ENCODE measurements at regions not wholly inside any gene's neighbourhood (a gene's known extent, or its start where the extent isn't known, plus 50 kb on each side); places are given as distances from the start of the nearest gene placed in this dataset.

DNA sequence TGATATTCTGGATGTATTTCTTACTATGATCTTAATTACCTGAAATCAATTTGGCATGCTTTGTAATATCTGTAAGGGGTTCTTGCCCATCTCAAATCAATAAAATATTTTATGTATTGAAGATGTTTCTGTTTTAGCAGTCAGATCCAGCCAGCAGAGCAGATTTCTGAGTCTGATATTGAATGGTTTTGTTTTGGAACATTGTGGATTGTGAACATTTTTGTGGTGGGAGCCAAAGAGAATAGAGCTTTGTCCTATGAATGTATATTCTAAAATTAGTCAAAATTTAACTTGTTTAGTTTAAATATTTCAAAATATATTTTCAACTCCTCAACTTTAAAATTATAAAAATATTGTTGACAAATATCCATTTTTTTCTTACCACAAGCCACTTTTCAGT, 197.0 kb downstream of the UBE2E3 start:
- Histone ChIP-seq H3K4me3 (replicated peaks in 1 of 3; ENCODE audit: insufficient read depth in 1 of 3, low read depth in 2 of 3, low read length in 3 of 3) (no peak overlapping the region), H4K20me1 (ENCODE audit: insufficient read depth, low read length) (no peaks in the 10 kb centered on the region), H3K27me3 (ENCODE audit: control insufficient read depth in 1 of 2, insufficient read depth in 2 of 2, low read length in 2 of 2) (no peaks in the 10 kb centered on the region), H3K79me2 (ENCODE audit: insufficient read depth, low read length) (no peaks in the 10 kb centered on the region), H2AFZ (ENCODE audit: low read length) (no peak overlapping the region), H3K9ac (ENCODE audit: insufficient read depth, low read depth, low read length) (no peak overlapping the region), H3K27ac (ENCODE audit: extremely low read length, insufficient read depth, low read length) (no peak overlapping the region), H3K36me3 (replicated peaks in 1 of 2; ENCODE audit: control insufficient read depth in 1 of 2, insufficient read depth in 2 of 2, low read length in 2 of 2) (no peaks in the 10 kb centered on the region), H3K9me3 (ENCODE audit: low read length) (no peaks in the 10 kb centered on the region), H3K4me2 (ENCODE audit: low read depth, low read length) (no peak overlapping the region), H3K4me1 (ENCODE audit: insufficient read depth, low read length) (no peaks in the 10 kb centered on the region)
- intact Hi-C loops (cut with micrococcal nuclease; ENCODE audit: unreplicated experiment) = no loop called here
- FAIRE-seq = no peak
- POLR2A ChIA-PET = no interaction called here
- CTCF ChIA-PET (ENCODE audit: low intra/inter-chr PET ratio, low total read pairs) = no interaction called here
- TF ChIP-seq HDAC2 (CRISPR knock-in tag; IDR thresholded peaks at IDR 0.05) = no peak
- TF ChIP-seq MXD4 (CRISPR knock-in tag; IDR thresholded peaks at IDR 0.05) = no peak
- no peak for TF ChIP-seq ZNF550 (CRISPR knock-in tag; IDR thresholded peaks at IDR 0.05; ENCODE audit: borderline replicate concordance)
- no peak for TF ChIP-seq ZNF569 (CRISPR knock-in tag; IDR thresholded peaks at IDR 0.05; ENCODE audit: borderline replicate concordance)
- TF ChIP-seq ZEB1 (IDR thresholded peaks at IDR 0.05; ENCODE audit: insufficient replicate concordance, low read depth) = no peak
- no peak for TF ChIP-seq ZNF451 (CRISPR knock-in tag; IDR thresholded peaks at IDR 0.05)
- ATAC-seq = no peak
- in situ Hi-C loops (cut with HindIII; ENCODE audit: extremely low pct_ligation_motif_present, low pct_unique_long_range_greater_than_20kb) = no loop called here
- BruUV-seq (replicated peaks) = no TSS peak
- DNase-seq (ENCODE audit: low spot score) = no peak

DNA sequence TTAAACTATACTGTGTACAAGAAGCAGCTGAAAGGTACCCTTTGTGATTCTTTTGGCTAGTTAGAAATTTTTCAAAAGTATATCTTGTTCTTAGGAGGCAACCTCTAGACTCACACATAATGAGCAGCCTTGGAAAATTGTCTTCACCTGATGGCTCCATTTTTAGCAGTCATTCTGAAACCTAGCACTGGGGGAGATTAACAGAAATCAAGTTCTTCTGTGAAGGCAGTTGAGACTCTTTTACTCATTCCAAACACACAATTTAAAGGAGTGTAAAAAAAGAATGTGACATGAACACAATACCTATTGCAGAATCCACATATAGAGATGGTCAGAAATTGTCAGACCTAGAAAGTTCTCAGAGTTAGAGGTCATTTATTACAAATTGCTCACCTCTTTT, 197.7 kb downstream of the UBE2E3 start:
- ChIA-PET POLR2A (no interaction called here), CTCF (ENCODE audit: low intra/inter-chr PET ratio, low total read pairs) (interaction anchor here (1.3 kb wide), 1 partner anchor 289 kb away, joined by 6 read pairs; no protein-coding TSS in a partner anchor)
- Histone ChIP-seq H3K79me2 (ENCODE audit: insufficient read depth, low read length) (no peaks in the 10 kb centered on the region), H3K27ac (ENCODE audit: extremely low read length, insufficient read depth, low read length) (no peak overlapping the region), H3K4me2 (ENCODE audit: low read depth, low read length) (no peak overlapping the region), H3K36me3 (replicated peaks in 1 of 2; ENCODE audit: control insufficient read depth in 1 of 2, insufficient read depth in 2 of 2, low read length in 2 of 2) (no peaks in the 10 kb centered on the region), H4K20me1 (ENCODE audit: insufficient read depth, low read length) (no peaks in the 10 kb centered on the region), H2AFZ (ENCODE audit: low read length) (no peak overlapping the region), H3K9me3 (ENCODE audit: low read length) (no peaks in the 10 kb centered on the region), H3K4me3 (replicated peaks in 1 of 3; ENCODE audit: insufficient read depth in 1 of 3, low read depth in 2 of 3, low read length in 3 of 3) (no peak overlapping the region), H3K27me3 (ENCODE audit: control insufficient read depth in 1 of 2, insufficient read depth in 2 of 2, low read length in 2 of 2) (no peaks in the 10 kb centered on the region), H3K4me1 (ENCODE audit: insufficient read depth, low read length) (no peaks in the 10 kb centered on the region), H3K9ac (ENCODE audit: insufficient read depth, low read depth, low read length) (no peak overlapping the region)
- no peak for TF ChIP-seq RFXAP (CRISPR knock-in tag; IDR thresholded peaks at IDR 0.05; ENCODE audit: borderline replicate concordance)
- no peak for TF ChIP-seq ZNF431 (CRISPR knock-in tag; IDR thresholded peaks at IDR 0.05; ENCODE audit: borderline replicate concordance, low read depth)
- TF ChIP-seq, protein P1, sequence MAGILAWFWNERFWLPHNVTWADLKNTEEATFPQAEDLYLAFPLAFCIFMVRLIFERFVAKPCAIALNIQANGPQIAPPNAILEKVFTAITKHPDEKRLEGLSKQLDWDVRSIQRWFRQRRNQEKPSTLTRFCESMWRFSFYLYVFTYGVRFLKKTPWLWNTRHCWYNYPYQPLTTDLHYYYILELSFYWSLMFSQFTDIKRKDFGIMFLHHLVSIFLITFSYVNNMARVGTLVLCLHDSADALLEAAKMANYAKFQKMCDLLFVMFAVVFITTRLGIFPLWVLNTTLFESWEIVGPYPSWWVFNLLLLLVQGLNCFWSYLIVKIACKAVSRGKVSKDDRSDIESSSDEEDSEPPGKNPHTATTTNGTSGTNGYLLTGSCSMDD (CRISPR knock-in tag; IDR thresholded peaks at IDR 0.05) = no peak
- TF ChIP-seq ZFY (CRISPR knock-in tag; IDR thresholded peaks at IDR 0.05) = no peak
- TF ChIP-seq, protein P2, sequence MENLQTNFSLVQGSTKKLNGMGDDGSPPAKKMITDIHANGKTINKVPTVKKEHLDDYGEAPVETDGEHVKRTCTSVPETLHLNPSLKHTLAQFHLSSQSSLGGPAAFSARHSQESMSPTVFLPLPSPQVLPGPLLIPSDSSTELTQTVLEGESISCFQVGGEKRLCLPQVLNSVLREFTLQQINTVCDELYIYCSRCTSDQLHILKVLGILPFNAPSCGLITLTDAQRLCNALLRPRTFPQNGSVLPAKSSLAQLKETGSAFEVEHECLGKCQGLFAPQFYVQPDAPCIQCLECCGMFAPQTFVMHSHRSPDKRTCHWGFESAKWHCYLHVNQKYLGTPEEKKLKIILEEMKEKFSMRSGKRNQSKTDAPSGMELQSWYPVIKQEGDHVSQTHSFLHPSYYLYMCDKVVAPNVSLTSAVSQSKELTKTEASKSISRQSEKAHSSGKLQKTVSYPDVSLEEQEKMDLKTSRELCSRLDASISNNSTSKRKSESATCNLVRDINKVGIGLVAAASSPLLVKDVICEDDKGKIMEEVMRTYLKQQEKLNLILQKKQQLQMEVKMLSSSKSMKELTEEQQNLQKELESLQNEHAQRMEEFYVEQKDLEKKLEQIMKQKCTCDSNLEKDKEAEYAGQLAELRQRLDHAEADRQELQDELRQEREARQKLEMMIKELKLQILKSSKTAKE (CRISPR knock-in tag; IDR thresholded peaks at IDR 0.05; ENCODE audit: borderline replicate concordance) = no peak
- no peak for TF ChIP-seq HOXA9 (CRISPR knock-in tag; IDR thresholded peaks at IDR 0.05; ENCODE audit: borderline replicate concordance)
- no TSS peak for BruUV-seq (replicated peaks)
- ATAC-seq (no peak), FAIRE-seq (no peak), DNase-seq (ENCODE audit: low spot score) (no peak)
- intact Hi-C loops (cut with micrococcal nuclease; ENCODE audit: unreplicated experiment) = loop anchor here (1.0 kb wide), 1 partner anchor 537 kb away; no protein-coding TSS in a partner anchor
- in situ Hi-C loops (cut with HindIII; ENCODE audit: extremely low pct_ligation_motif_present, low pct_unique_long_range_greater_than_20kb) = no loop called here

All from HepG2 (cell line).